ENCODE measurements at regions not wholly inside any gene's neighbourhood (a gene's known extent, or its start where the extent isn't known, plus 50 kb on each side); places are given as distances from the start of the nearest gene placed in this dataset.
"Not testable (repeated sequence)": the region's sequence is repeated elsewhere in the genome, so short reads cannot be mapped to it uniquely, and the experiment has no call there.

GRCh38 chr18:54433368-54433767, 75.7 kb downstream of the C18orf54 start:
- no peaks in the 10 kb centered on the region for H3K27me3 ChIP-seq (ENCODE audit: control insufficient read depth, insufficient read depth, low read length)
- H3K4me3 ChIP-seq (ENCODE audit: insufficient read depth, low read depth, low read length) = no peak overlapping the region
- DNase-seq = no peak
- H3K36me3 ChIP-seq (replicated peaks; ENCODE audit: control insufficient read depth, insufficient read depth, low read length) = no peaks in the 10 kb centered on the region

GRCh38 chr18:54433857-54434256, 76.2 kb downstream of the C18orf54 start:
- Histone ChIP-seq H3K27me3 (ENCODE audit: control insufficient read depth, insufficient read depth, low read length) (no peaks in the 10 kb centered on the region), H3K36me3 (replicated peaks; ENCODE audit: control insufficient read depth, insufficient read depth, low read length) (no peaks in the 10 kb centered on the region), H3K4me3 (ENCODE audit: insufficient read depth, low read depth, low read length) (no peak overlapping the region)
- no peak for DNase-seq

GRCh38 chr18:54434453-54434852, 76.7 kb downstream of the C18orf54 start:
- no peaks in the 10 kb centered on the region for H3K36me3 ChIP-seq (replicated peaks; ENCODE audit: control insufficient read depth, insufficient read depth, low read length)
- no peaks in the 10 kb centered on the region for H3K27me3 ChIP-seq (ENCODE audit: control insufficient read depth, insufficient read depth, low read length)
- H3K4me3 ChIP-seq (ENCODE audit: insufficient read depth, low read depth, low read length) = no peak overlapping the region
- DNase-seq = no peak

- Histone ChIP-seq H3K4me3 (ENCODE audit: insufficient read depth, low read depth, low read length) (no peak overlapping the region), H3K27me3 (ENCODE audit: control insufficient read depth, insufficient read depth, low read length) (no peaks in the 10 kb centered on the region), H3K36me3 (replicated peaks; ENCODE audit: control insufficient read depth, insufficient read depth, low read length) (no peaks in the 10 kb centered on the region)
- no peak for DNase-seq
These were observed 78.8 kb downstream of the C18orf54 start for GRCh38 chr18:54436501-54436900.

- Histone ChIP-seq H3K36me3 (replicated peaks; ENCODE audit: control insufficient read depth, insufficient read depth, low read length) (no peaks in the 10 kb centered on the region), H3K27me3 (ENCODE audit: control insufficient read depth, insufficient read depth, low read length) (no peaks in the 10 kb centered on the region), H3K4me3 (ENCODE audit: insufficient read depth, low read depth, low read length) (no peak overlapping the region)
- no peak for DNase-seq
These were observed 82.6 kb downstream of the C18orf54 start for GRCh38 chr18:54440292-54440691.

- no peak overlapping the region for H3K4me3 ChIP-seq (ENCODE audit: insufficient read depth, low read depth, low read length)
These were observed 86.7 kb downstream of the C18orf54 start for GRCh38 chr18:54444319-54444914.

GRCh38 chr18:54453996-54454395, 96.3 kb downstream of the C18orf54 start:
- DNase-seq = no peak

More at GRCh38 chr18:54444319-54444914, 86.7 kb downstream of the C18orf54 start:
- DNase-seq = peak; percentile 13
- Histone ChIP-seq H3K27me3 (ENCODE audit: control insufficient read depth, insufficient read depth, low read length) (no peaks in the 10 kb centered on the region), H3K36me3 (replicated peaks; ENCODE audit: control insufficient read depth, insufficient read depth, low read length) (no peaks in the 10 kb centered on the region)

GRCh38 chr18:54465502-54465901, 107.8 kb downstream of the C18orf54 start:
- H3K4me3 ChIP-seq (ENCODE audit: insufficient read depth, low read depth, low read length) = no peak overlapping the region
- no peaks in the 10 kb centered on the region for H3K27me3 ChIP-seq (ENCODE audit: control insufficient read depth, insufficient read depth, low read length)
- no peaks in the 10 kb centered on the region for H3K36me3 ChIP-seq (replicated peaks; ENCODE audit: control insufficient read depth, insufficient read depth, low read length)
- DNase-seq = no peak

More at GRCh38 chr18:54453996-54454395, 96.3 kb downstream of the C18orf54 start:
- no peaks in the 10 kb centered on the region for H3K27me3 ChIP-seq (ENCODE audit: control insufficient read depth, insufficient read depth, low read length)
- H3K36me3 ChIP-seq (replicated peaks; ENCODE audit: control insufficient read depth, insufficient read depth, low read length) = no peaks in the 10 kb centered on the region
- no peak overlapping the region for H3K4me3 ChIP-seq (ENCODE audit: insufficient read depth, low read depth, low read length)

GRCh38 chr18:54466248-54467005, 108.7 kb downstream of the C18orf54 start:
- H3K4me3 ChIP-seq (ENCODE audit: insufficient read depth, low read depth, low read length) = no peak overlapping the region
- H3K36me3 ChIP-seq (replicated peaks; ENCODE audit: control insufficient read depth, insufficient read depth, low read length) = no peaks in the 10 kb centered on the region
- no peak for DNase-seq
- no peaks in the 10 kb centered on the region for H3K27me3 ChIP-seq (ENCODE audit: control insufficient read depth, insufficient read depth, low read length)

GRCh38 chr18:54479365-54479764, 111.7 kb upstream of the DYNAP start:
- peak; percentile 6 for DNase-seq
- no peaks in the 10 kb centered on the region for H3K27me3 ChIP-seq (ENCODE audit: control insufficient read depth, insufficient read depth, low read length)
- H3K4me3 ChIP-seq (ENCODE audit: insufficient read depth, low read depth, low read length) = no peak overlapping the region
- no peaks in the 10 kb centered on the region for H3K36me3 ChIP-seq (replicated peaks; ENCODE audit: control insufficient read depth, insufficient read depth, low read length)

- Histone ChIP-seq H3K36me3 (replicated peaks; ENCODE audit: control insufficient read depth, insufficient read depth, low read length) (no peaks in the 10 kb centered on the region), H3K4me3 (ENCODE audit: insufficient read depth, low read depth, low read length) (no peak overlapping the region), H3K27me3 (ENCODE audit: control insufficient read depth, insufficient read depth, low read length) (no peaks in the 10 kb centered on the region)
- peak; percentile 2 for DNase-seq
These were observed 110.4 kb upstream of the DYNAP start for GRCh38 chr18:54480616-54481015.

- not testable (repeated sequence) for H3K27me3 ChIP-seq (ENCODE audit: control insufficient read depth, insufficient read depth, low read length); H3K4me3 ChIP-seq (ENCODE audit: insufficient read depth, low read depth, low read length); DNase-seq; H3K36me3 ChIP-seq (replicated peaks; ENCODE audit: control insufficient read depth, insufficient read depth, low read length)
These were observed 88.6 kb upstream of the DYNAP start for GRCh38 chr18:54502451-54502850.

GRCh38 chr18:54503131-54503894, 87.7 kb upstream of the DYNAP start:
- no peaks in the 10 kb centered on the region for H3K36me3 ChIP-seq (replicated peaks; ENCODE audit: control insufficient read depth, insufficient read depth, low read length)
- H3K4me3 ChIP-seq (ENCODE audit: insufficient read depth, low read depth, low read length) = no peak overlapping the region
- DNase-seq = no peak
- H3K27me3 ChIP-seq (ENCODE audit: control insufficient read depth, insufficient read depth, low read length) = no peaks in the 10 kb centered on the region

- Histone ChIP-seq H3K27me3 (ENCODE audit: control insufficient read depth, insufficient read depth, low read length) (no peaks in the 10 kb centered on the region), H3K36me3 (replicated peaks; ENCODE audit: control insufficient read depth, insufficient read depth, low read length) (no peaks in the 10 kb centered on the region), H3K4me3 (ENCODE audit: insufficient read depth, low read depth, low read length) (no peak overlapping the region)
- DNase-seq = no peak
These were observed 84.4 kb upstream of the DYNAP start for GRCh38 chr18:54506516-54507261.
